Liver (tissue), 3 donors: ENCODE measurements at regions not wholly inside any gene's neighbourhood (a gene's known extent, or its start where the extent isn't known, plus 50 kb on each side); places are given as distances from the start of the nearest gene placed in this dataset.

Experiments
- CTCF ChIP-seq: fragments of 150-350 bp; IDR thresholded peaks from 2 replicates; pipeline ENCODE4 v1.5.1; 2017; ENCODE audit warnings: improper control_type of control experiment, low read depth, low read length; ENCODE audit not compliant: missing input control
- SP1 ChIP-seq: IDR thresholded peaks from 2 replicates; pipeline ENCODE4 v1.6.1; 2018; ENCODE audit warnings: antibody characterized with exemption, mild to moderate bottlenecking
- TAF1 ChIP-seq: conservative IDR thresholded peaks from 2 replicates; pipeline ENCODE4 v1.6.1; 2016; ENCODE audit warnings: antibody characterized with exemption, mild to moderate bottlenecking
- donor health status: healthy.
- donor health status: healthy.

GRCh38 chr5:87788416-87788815 lies 375.7 kb upstream of the CCNH start:
- no peak for TF ChIP-seq CTCF
- no peak for TF ChIP-seq SP1
- TF ChIP-seq TAF1 = no peak
